H1 (cell line): ENCODE measurements at regions not wholly inside any gene's neighbourhood (a gene's known extent, or its start where the extent isn't known, plus 50 kb on each side); places are given as distances from the start of the nearest gene placed in this dataset.
A peak's percentile ranks its signal among the peaks of the same experiment; 100 is the strongest.

ENCODE experiments used
- CTCF ChIA-PET: fragments of 300-600 bp; sonication (Branson Sonifier 250); formaldehyde crosslinking; loops from one replicate; lab custom pipeline; 2021; ENCODE audit not compliant: partially characterized antibody; lab: Charles Lee
- POLR2A ChIA-PET: fragments of 300-600 bp; sonication (Branson Sonifier 250); formaldehyde crosslinking; loops from one replicate; lab custom pipeline; 2021; ENCODE audit warnings: inconsistent platforms; ENCODE audit not compliant: partially characterized antibody; lab: Charles Lee
- DNase-seq, 2 experiments: peaks; one replicate each; pipeline versions ENCODE4 v3.0.0 to v3.0.0-alpha.2; 2010 to 2022; ENCODE audit warnings: low spot score in 2 of 2, low read depth in 1 of 2, mixed read lengths in 1 of 2
- FAIRE-seq: peaks from 2 replicates; lab custom pipeline; 2011; peaks lifted over from hg19 to GRCh38; lab: Jason Lieb, UNC
- H2AFZ ChIP-seq: 2 replicates; pipeline ENCODE4 v1.8.1; 2012; ENCODE audit warnings: low read length, inconsistent platforms
- H2AK5ac ChIP-seq: 2 replicates; pipeline ENCODE4 v1.6.1; 2013; ENCODE audit warnings: low read depth, low read length
- H2BK120ac ChIP-seq: replicated peaks from 2 replicates; pipeline ENCODE3; 2013; ENCODE audit warnings: low read depth, low read length, inconsistent platforms
- H2BK12ac ChIP-seq: 2 replicates; pipeline ENCODE4 v1.6.1; 2013; ENCODE audit warnings: low read depth, low read length
- H2BK15ac ChIP-seq: 2 replicates; pipeline ENCODE4 v1.6.1; 2013; ENCODE audit warnings: low read length
- H2BK20ac ChIP-seq: 2 replicates; pipeline ENCODE4 v1.6.1; 2013; ENCODE audit warnings: low read length
- H2BK5ac ChIP-seq: 2 replicates; pipeline ENCODE4 v1.6.1; 2013; ENCODE audit warnings: low read depth, low read length
- H3K14ac ChIP-seq: 2 replicates; pipeline ENCODE4 v1.6.1; 2013; ENCODE audit warnings: inconsistent platforms; ENCODE audit not compliant: insufficient read length
- H3K18ac ChIP-seq: 2 replicates; pipeline ENCODE4 v1.6.1; 2013; ENCODE audit warnings: low read length; ENCODE audit errors: extremely low read depth
- H3K23ac ChIP-seq: 2 replicates; pipeline ENCODE4 v1.6.1; 2013; ENCODE audit warnings: inconsistent platforms; ENCODE audit not compliant: insufficient read length
- H3K23me2 ChIP-seq: 2 replicates; pipeline ENCODE4 v1.6.1; 2013; ENCODE audit warnings: low read depth, low read length
- H3K27ac ChIP-seq: 2 replicates; pipeline ENCODE4 v1.6.1; 2011; ENCODE audit warnings: low read depth, low read length, inconsistent platforms
- H3K27me3 ChIP-seq, 4 experiments: replicated peaks in 1 of 4; 1 replicate in 1 of 4; 2 replicates in 3 of 4; pipeline versions ENCODE4 v1.6.1 to v1.8.1; 2011 to 2013; ENCODE audit warnings: low read length in 3 of 4, mild to moderate bottlenecking in 3 of 4, inconsistent platforms in 2 of 4, mixed read lengths in 2 of 4, moderate library complexity in 1 of 4; ENCODE audit not compliant: control insufficient read depth in 3 of 4, insufficient read depth in 3 of 4; ENCODE audit errors: extremely low read depth in 1 of 4
- H3K36me3 ChIP-seq, 4 experiments: 2 replicates each; pipeline versions ENCODE4 v1.6.1 to v1.8.1; 2011 to 2013; ENCODE audit warnings: mild to moderate bottlenecking in 4 of 4, low read length in 3 of 4, moderate library complexity in 2 of 4, control low read depth in 1 of 4, inconsistent platforms in 1 of 4; ENCODE audit not compliant: insufficient read depth in 4 of 4, control insufficient read depth in 2 of 4
- H3K4ac ChIP-seq: replicated peaks from 2 replicates; pipeline ENCODE3; 2013; ENCODE audit warnings: low read length, low read depth, mixed read lengths, inconsistent platforms; ENCODE audit not compliant: insufficient read length
- H3K4me1 ChIP-seq, 4 experiments: replicated peaks in 1 of 4; 1 replicate in 1 of 4; 2 replicates in 3 of 4; pipeline versions ENCODE4 v1.6.1 to v1.8.1; 2011 to 2013; ENCODE audit warnings: low read length in 3 of 4, inconsistent platforms in 2 of 4, mixed read lengths in 1 of 4; ENCODE audit not compliant: insufficient read depth in 4 of 4, control insufficient read depth in 3 of 4
- H3K4me2 ChIP-seq, 2 experiments: 2 replicates each; pipeline versions ENCODE4 v1.6.1 to v1.8.1; 2011 to 2013; ENCODE audit warnings: low read depth in 2 of 2, low read length in 2 of 2, control low read depth in 1 of 2, inconsistent platforms in 1 of 2, mild to moderate bottlenecking in 1 of 2; ENCODE audit not compliant: insufficient read depth in 1 of 2
- H3K4me3 ChIP-seq, 4 experiments: fragments of 200-600, 300-600 bp in 1 of 4; sonication (generic), shearing (Covaris generic), sonication (Bioruptor Twin) in 1 of 4; 2 replicates each; pipeline versions ENCODE4 v1.5.1 to v1.8.1; 2011 to 2016; ENCODE audit warnings: low read length in 4 of 4, low read depth in 3 of 4, control low read depth in 2 of 4, inconsistent platforms in 2 of 4, mild to moderate bottlenecking in 2 of 4, mixed read lengths in 1 of 4, moderate library complexity in 1 of 4; ENCODE audit not compliant: insufficient read depth in 2 of 4; ENCODE audit errors: extremely low read depth in 1 of 4
- H3K56ac ChIP-seq: replicated peaks from 2 replicates; pipeline ENCODE3; 2013; ENCODE audit warnings: low read depth, mild to moderate bottlenecking, mixed read lengths, low read length, inconsistent platforms; ENCODE audit not compliant: insufficient read length
- H3K79me1 ChIP-seq: 2 replicates; pipeline ENCODE4 v1.6.1; 2013; ENCODE audit warnings: low read depth, low read length, control low read depth
- H3K79me2 ChIP-seq, 2 experiments: 2 replicates each; pipeline versions ENCODE4 v1.6.1 to v1.8.1; 2012 to 2013; ENCODE audit warnings: low read length in 2 of 2, mild to moderate bottlenecking in 2 of 2, inconsistent platforms in 1 of 2; ENCODE audit not compliant: insufficient read depth in 2 of 2, control insufficient read depth in 1 of 2
- H3K9ac ChIP-seq, 4 experiments: replicated peaks in 1 of 4; 1 replicate in 1 of 4; 2 replicates in 3 of 4; pipeline versions ENCODE4 v1.6.1 to v1.8.1; 2011 to 2013; ENCODE audit warnings: low read depth in 3 of 4, low read length in 3 of 4, control low read depth in 2 of 4, mild to moderate bottlenecking in 2 of 4, moderate library complexity in 2 of 4, inconsistent platforms in 1 of 4; ENCODE audit errors: extremely low read depth in 1 of 4
- H3K9me3 ChIP-seq, 2 experiments: 2 replicates each; pipeline versions ENCODE4 v1.6.1 to v1.8.1; 2012 to 2013; ENCODE audit warnings: mild to moderate bottlenecking in 2 of 2, moderate library complexity in 2 of 2, control low read depth in 1 of 2, inconsistent platforms in 1 of 2, low read depth in 1 of 2, low read length in 1 of 2, mixed read lengths in 1 of 2; ENCODE audit not compliant: insufficient read depth in 2 of 2
- H4K20me1 ChIP-seq, 2 experiments: replicated peaks in 1 of 2; 2 replicates each; pipeline versions ENCODE3 to v1.8.1; 2011 to 2013; ENCODE audit warnings: inconsistent platforms in 2 of 2, low read length in 2 of 2, mild to moderate bottlenecking in 1 of 2; ENCODE audit not compliant: insufficient read depth in 2 of 2, control insufficient read depth in 1 of 2
- H4K5ac ChIP-seq: 2 replicates; pipeline ENCODE4 v1.6.1; 2013; ENCODE audit warnings: low read length, low read depth, mixed read lengths, inconsistent platforms; ENCODE audit not compliant: insufficient read length
- H4K8ac ChIP-seq: 2 replicates; pipeline ENCODE4 v1.8.0; 2013; ENCODE audit warnings: mild to moderate bottlenecking, moderate library complexity, low read length, inconsistent platforms; ENCODE audit not compliant: insufficient read depth; ENCODE audit errors: extremely low read depth
- H4K91ac ChIP-seq: replicated peaks from 2 replicates; pipeline ENCODE3; 2013; ENCODE audit warnings: low read length, mixed read lengths, inconsistent platforms; ENCODE audit not compliant: insufficient read length
- CBX5 ChIP-seq: fragments of 300-800, 300-1000 bp; sonication (generic); IDR thresholded peaks from 2 replicates; pipeline ENCODE4 v1.7.1; 2016; ENCODE audit warnings: antibody characterized with exemption, low read length, low read depth
- CEBPB ChIP-seq: IDR thresholded peaks from 2 replicates; pipeline ENCODE4 v1.6.1; 2012; ENCODE audit warnings: low read depth, low read length
- CHD2 ChIP-seq: IDR thresholded peaks from 2 replicates; pipeline ENCODE4 v1.6.1; 2012; ENCODE audit warnings: low read length, improper control_type of control experiment
- CREB1 ChIP-seq: IDR thresholded peaks from 2 replicates; pipeline ENCODE4 v1.6.1; 2012; ENCODE audit warnings: inconsistent platforms
- E2F6 ChIP-seq: IDR thresholded peaks from 2 replicates; pipeline ENCODE4 v1.6.1; 2012; ENCODE audit warnings: inconsistent platforms
- GTF2F1 ChIP-seq: IDR thresholded peaks from 2 replicates; pipeline ENCODE4 v1.6.1; 2012; ENCODE audit warnings: low read depth, low read length, improper control_type of control experiment, borderline replicate concordance
- JUND ChIP-seq: IDR thresholded peaks from 2 replicates; pipeline ENCODE4 v1.6.1; 2011; ENCODE audit warnings: mild to moderate bottlenecking, improper control_type of control experiment, low read length
- RXRA ChIP-seq: IDR thresholded peaks from 2 replicates; pipeline ENCODE4 v1.6.1; 2011; ENCODE audit warnings: low read depth, mild to moderate bottlenecking, low read length, moderate library complexity; ENCODE audit not compliant: insufficient read depth
- SIN3A ChIP-seq, 2 experiments: IDR thresholded peaks in 1 of 2; conservative IDR thresholded peaks in 1 of 2; 2 replicates each; pipeline ENCODE4 v1.6.1; 2011 to 2012; ENCODE audit warnings: low read length in 2 of 2, improper control_type of control experiment in 1 of 2, low read depth in 1 of 2, mild to moderate bottlenecking in 1 of 2
- TAF7 ChIP-seq: optimal IDR thresholded peaks from 2 replicates; pipeline ENCODE3; 2011; ENCODE audit warnings: low read depth, mild to moderate bottlenecking, inconsistent platforms, low read length, moderate library complexity, borderline replicate concordance
- YY1 ChIP-seq: IDR thresholded peaks from 2 replicates; pipeline ENCODE4 v1.6.1; 2011; ENCODE audit warnings: low read depth, mild to moderate bottlenecking, low read length
- WGBS, 2 experiments: shearing (Covaris generic) in 1 of 2; methylation state at CpG; one replicate each; pipeline versions ENCODE4 v1.1.6 to v1.1.7; 2013 to 2015; ENCODE audit warnings: low lambda C conversion rate in 2 of 2, mixed read lengths in 2 of 2, inconsistent platforms in 1 of 2, low coverage in 1 of 2, missing lambda C conversion rate in 1 of 2; ENCODE audit not compliant: insufficient replicate concordance in 2 of 2, insufficient coverage in 1 of 2, insufficient read length in 1 of 2; ENCODE audit errors: extremely low coverage in 1 of 2, missing lambda C conversion rate in 1 of 2; 5-methylcytosine and 5-hydroxymethylcytosine counted together

GRCh38 chr3:139117883-139118760 is 73.4 kb upstream of the PRR23C start:
- Histone ChIP-seq H2BK120ac (no peak overlapping the region), H2BK20ac (no peak overlapping the region), H3K18ac (no peak overlapping the region), H2BK5ac (no peak overlapping the region), H4K91ac (no peak overlapping the region), H3K27ac (no peak overlapping the region), H3K79me2 (no peaks in the 10 kb centered on the region), H3K79me1 (no peaks in the 10 kb centered on the region), H2BK12ac (no peak overlapping the region), H3K14ac (no peak overlapping the region), H4K20me1 (peaks cover 0 to 1% of the 10 kb centered on the region in 2 experiments), H4K8ac (no peak overlapping the region), H2BK15ac (no peak overlapping the region), H3K23ac (no peak overlapping the region), H3K23me2 (no peaks in the 10 kb centered on the region), H2AK5ac (no peak overlapping the region), H3K9ac (no peak overlapping the region), H3K4me2 (no peak overlapping the region), H3K27me3 (no peaks in the 10 kb centered on the region), H3K9me3 (no peaks in the 10 kb centered on the region; a peak in 1 of 4 replicates), H3K4me1 (no peaks in the 10 kb centered on the region; a peak in 1 of 7 replicates), H4K5ac (no peak overlapping the region), H3K56ac (no peak overlapping the region), H3K36me3 (no peaks in the 10 kb centered on the region), H2AFZ (no peak overlapping the region), H3K4ac (no peak overlapping the region), H3K4me3 (no peak overlapping the region)
- 87% methylated on average over 7 of the region's 7 CpGs; no CpG with 5 or more reads in 1 of the 2 experiments for WGBS, 2 experiments
- CTCF ChIA-PET, result no interaction called here
- FAIRE-seq (no peak), DNase-seq (peak in 1 of 2 experiments; percentile 34)
- POLR2A ChIA-PET, result no interaction called here
- TF ChIP-seq CBX5 (no peak), CREB1 (no peak), JUND (no peak), CHD2 (no peak), RXRA (no peak), YY1 (no peak), SIN3A (conservative IDR thresholded peaks at IDR 0.05 in 1 of 2, IDR thresholded peaks at IDR 0.05 in 1 of 2; ENCODE audit: low read depth in 1 of 2, low read length in 2 of 2) (no peak), TAF7 (no peak), GTF2F1 (no peak), E2F6 (no peak), CEBPB (no peak)
